K562 (cell line): ENCODE measurements at regions not wholly inside any gene's neighbourhood (a gene's known extent, or its start where the extent isn't known, plus 50 kb on each side); places are given as distances from the start of the nearest gene placed in this dataset.

ENCODE experiments used
- ARID3B ChIP-seq: fragments of 250-450 bp; sonication (Bioruptor Pico); IDR thresholded peaks from 2 replicates; pipeline ENCODE4 v1.4.0; 2020; ENCODE audit warnings: borderline replicate concordance
- DMBX1 ChIP-seq: fragments of 250-450 bp; sonication (Bioruptor Pico); IDR thresholded peaks from 2 replicates; pipeline ENCODE4 v1.8.0; 2022; ENCODE audit warnings: inconsistent platforms, mild to moderate bottlenecking, moderate library complexity, borderline replicate concordance
- MTA1 ChIP-seq: fragments of 450-650 bp; IDR thresholded peaks from 2 replicates; pipeline ENCODE4 v1.6.1; 2017; ENCODE audit warnings: borderline replicate concordance
- POLR2AphosphoS5 ChIP-seq: IDR thresholded peaks from 2 replicates; pipeline ENCODE4 v1.6.1; 2011; ENCODE audit warnings: mild to moderate bottlenecking, low read depth, low read length, moderate library complexity; ENCODE audit not compliant: control insufficient read depth, insufficient read depth
- SMC3 ChIP-seq: conservative IDR thresholded peaks from 2 replicates; pipeline ENCODE4 v1.6.1; 2011; ENCODE audit warnings: low read depth, low read length, improper control_type of control experiment; ENCODE audit not compliant: insufficient read depth
- TSC22D4 ChIP-seq: fragments of 450-650 bp; IDR thresholded peaks from 2 replicates; pipeline ENCODE4 v1.6.1; 2016; ENCODE audit warnings: missing genetic modification characterization, missing biosample characterization, control low read depth
- ZFP30 ChIP-seq: fragments of 250-450 bp; sonication (Bioruptor Pico); IDR thresholded peaks from 2 replicates; pipeline ENCODE4 v1.8.0; 2022; ENCODE audit warnings: moderate library complexity, mild to moderate bottlenecking, inconsistent platforms, borderline replicate concordance
- TF ChIP-seq, protein P1 (sequence below), 3 experiments: IDR thresholded peaks in 2 of 3; conservative IDR thresholded peaks in 1 of 3; 2 replicates each; pipeline ENCODE4 v1.5.1; 2011 to 2012; ENCODE audit warnings: low read length in 3 of 3, mild to moderate bottlenecking in 3 of 3, control low read depth in 2 of 3, improper control_type of control experiment in 1 of 3, inconsistent platforms in 1 of 3, low read depth in 1 of 3, mixed read lengths in 1 of 3, moderate library complexity in 1 of 3; ENCODE audit not compliant: insufficient read depth in 2 of 3

DNA sequence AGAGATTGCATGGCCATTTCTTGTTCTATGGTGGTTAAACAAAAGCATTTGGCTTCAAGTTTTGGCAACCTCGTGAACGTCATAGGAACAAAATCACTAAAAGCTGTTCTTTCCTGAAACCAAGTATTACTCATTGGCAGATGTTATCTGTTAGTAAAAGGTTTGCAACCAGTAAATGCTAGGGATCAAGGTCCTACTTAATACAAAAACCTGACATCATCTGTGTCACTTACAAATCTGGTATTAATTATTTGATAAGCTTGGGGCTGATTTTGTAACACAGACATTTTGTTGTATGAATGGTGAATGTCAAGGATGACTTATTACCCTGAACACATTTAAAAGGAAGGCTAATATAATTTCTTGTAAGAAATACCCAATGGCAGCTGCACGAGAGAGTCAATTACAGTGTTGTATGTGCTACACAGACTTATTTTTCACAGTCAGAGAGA is 486.4 kb upstream of the ZNF608 start:
- TF ChIP-seq, protein P1, sequence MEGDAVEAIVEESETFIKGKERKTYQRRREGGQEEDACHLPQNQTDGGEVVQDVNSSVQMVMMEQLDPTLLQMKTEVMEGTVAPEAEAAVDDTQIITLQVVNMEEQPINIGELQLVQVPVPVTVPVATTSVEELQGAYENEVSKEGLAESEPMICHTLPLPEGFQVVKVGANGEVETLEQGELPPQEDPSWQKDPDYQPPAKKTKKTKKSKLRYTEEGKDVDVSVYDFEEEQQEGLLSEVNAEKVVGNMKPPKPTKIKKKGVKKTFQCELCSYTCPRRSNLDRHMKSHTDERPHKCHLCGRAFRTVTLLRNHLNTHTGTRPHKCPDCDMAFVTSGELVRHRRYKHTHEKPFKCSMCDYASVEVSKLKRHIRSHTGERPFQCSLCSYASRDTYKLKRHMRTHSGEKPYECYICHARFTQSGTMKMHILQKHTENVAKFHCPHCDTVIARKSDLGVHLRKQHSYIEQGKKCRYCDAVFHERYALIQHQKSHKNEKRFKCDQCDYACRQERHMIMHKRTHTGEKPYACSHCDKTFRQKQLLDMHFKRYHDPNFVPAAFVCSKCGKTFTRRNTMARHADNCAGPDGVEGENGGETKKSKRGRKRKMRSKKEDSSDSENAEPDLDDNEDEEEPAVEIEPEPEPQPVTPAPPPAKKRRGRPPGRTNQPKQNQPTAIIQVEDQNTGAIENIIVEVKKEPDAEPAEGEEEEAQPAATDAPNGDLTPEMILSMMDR (IDR thresholded peaks at IDR 0.05 in 2 of 3, conservative IDR thresholded peaks at IDR 0.05 in 1 of 3; ENCODE audit: insufficient read depth in 2 of 3, low read depth in 1 of 3, low read length in 3 of 3) = no peak
- TF ChIP-seq MTA1 (no peak), ARID3B (CRISPR knock-in tag) (no peak), ZFP30 (CRISPR knock-in tag) (no peak), POLR2AphosphoS5 (no peak), SMC3 (no peak), TSC22D4 (tag) (no peak), DMBX1 (CRISPR knock-in tag) (no peak)
